GM19240 (cell line): ENCODE measurements at regions not wholly inside any gene's neighbourhood (a gene's known extent, or its start where the extent isn't known, plus 50 kb on each side); places are given as distances from the start of the nearest gene placed in this dataset.

Source experiments
- DNase-seq: peaks from one replicate; pipeline ENCODE4 v3.0.0; 2011; ENCODE audit warnings: low spot score; ENCODE audit not compliant: insufficient read length

GRCh38 chr3:144141074-144141473 lies 169.5 kb downstream of the DIPK2A start:
- DNase-seq = no peak

- no peak for DNase-seq
Observed at GRCh38 chr3:144141496-144141895, 169.9 kb downstream of the DIPK2A start.

- DNase-seq = no peak
Observed at GRCh38 chr3:144142151-144142840, 170.7 kb downstream of the DIPK2A start.

- DNase-seq = no peak
Observed at GRCh38 chr3:144148356-144148755, 176.7 kb downstream of the DIPK2A start.

- DNase-seq = no peak
Observed at GRCh38 chr3:144151983-144152382, 180.4 kb downstream of the DIPK2A start.

- no peak for DNase-seq
Observed at GRCh38 chr3:144160627-144161026, 189.0 kb downstream of the DIPK2A start.

- DNase-seq = no peak
Observed at GRCh38 chr3:144162042-144162441, 190.4 kb downstream of the DIPK2A start.

- DNase-seq = no peak
Observed at GRCh38 chr3:144164352-144164751, 192.7 kb downstream of the DIPK2A start.

GRCh38 chr3:144165482-144165881 lies 193.9 kb downstream of the DIPK2A start:
- no peak for DNase-seq

- no peak for DNase-seq
Observed at GRCh38 chr3:144167634-144168033, 196.0 kb downstream of the DIPK2A start.

GRCh38 chr3:144173491-144173890 lies 201.9 kb downstream of the DIPK2A start:
- no peak for DNase-seq

- no peak for DNase-seq
Observed at GRCh38 chr3:144175644-144176425, 204.2 kb downstream of the DIPK2A start.

- no peak for DNase-seq
Observed at GRCh38 chr3:144177649-144178048, 206.0 kb downstream of the DIPK2A start.

- no peak for DNase-seq
Observed at GRCh38 chr3:144178607-144179006, 207.0 kb downstream of the DIPK2A start.

- no peak for DNase-seq
Observed at GRCh38 chr3:144181062-144181461, 209.4 kb downstream of the DIPK2A start.

- no peak for DNase-seq
Observed at GRCh38 chr3:144182501-144182900, 210.9 kb downstream of the DIPK2A start.

GRCh38 chr3:144185276-144185675 lies 213.7 kb downstream of the DIPK2A start:
- DNase-seq = no peak

- no peak for DNase-seq
Observed at GRCh38 chr3:144187531-144188210, 216.0 kb downstream of the DIPK2A start.

GRCh38 chr3:144189044-144189443 lies 217.4 kb downstream of the DIPK2A start:
- DNase-seq = no peak

GRCh38 chr3:144197116-144197515 lies 225.5 kb downstream of the DIPK2A start:
- no peak for DNase-seq

GRCh38 chr3:144197582-144197981 lies 226.0 kb downstream of the DIPK2A start:
- no peak for DNase-seq

GRCh38 chr3:144200004-144200403 lies 228.4 kb downstream of the DIPK2A start:
- no peak for DNase-seq
